Right atrium auricular region (tissue), 2 donors: ENCODE measurements at regions not wholly inside any gene's neighbourhood (a gene's known extent, or its start where the extent isn't known, plus 50 kb on each side); places are given as distances from the start of the nearest gene placed in this dataset.

ENCODE experiments used
- DNase-seq: peaks from one replicate; pipeline ENCODE4 v3.0.0-alpha.2; 2019; ENCODE audit warnings: low spot score
- H3K27ac ChIP-seq, 2 donors: fragments of 200-600 bp; sonication (generic); 1 replicate in 1 of 2; 2 replicates in 1 of 2; pipeline ENCODE4 v1.5.1; 2016 to 2019
- H3K27me3 ChIP-seq, 2 donors: fragments of 200-600 bp; sonication (generic); one replicate each; pipeline versions ENCODE4 v1.5.1 to v1.6.0; 2017 to 2019
- H3K36me3 ChIP-seq: fragments of 200-600 bp; sonication (generic); one replicate; pipeline ENCODE4 v1.5.1; 2016
- H3K4me1 ChIP-seq, 2 donors: fragments of 200-600 bp; sonication (generic); one replicate each; pipeline versions ENCODE4 v1.5.1 to v1.6.0; 2017 to 2019
- H3K4me3 ChIP-seq, 2 donors: fragments of 200-600 bp; sonication (generic); 1 replicate in 1 of 2; 2 replicates in 1 of 2; pipeline ENCODE4 v1.5.1; 2017 to 2019; ENCODE audit warnings: mild to moderate bottlenecking in 1 of 2, moderate library complexity in 1 of 2
- H3K9me3 ChIP-seq, 2 donors: fragments of 200-600 bp; sonication (generic); one replicate each; pipeline ENCODE4 v1.5.1; 2019
- CTCF ChIP-seq, 2 donors: fragments of 200-600 bp; sonication (generic); IDR thresholded peaks; one replicate each; pipeline ENCODE4 v1.5.1; 2019; ENCODE audit warnings: antibody characterized with exemption in 2 of 2

- no peak overlapping the region for H3K27ac ChIP-seq
Observed at GRCh38 chr2:140063356-140063755, 1283.2 kb upstream of the NXPH2 start.

GRCh38 chr2:140061240-140061639, 1281.0 kb upstream of the NXPH2 start:
- TF ChIP-seq CTCF (IDR thresholded peaks at IDR 0.05): no peak
- DNase-seq: no peak
- no peaks in the 10 kb centered on the region for H3K36me3 ChIP-seq
- no peak overlapping the region for H3K27ac ChIP-seq
- no peak overlapping the region for H3K4me3 ChIP-seq
- no peaks in the 10 kb centered on the region for H3K4me1 ChIP-seq
- no peaks in the 10 kb centered on the region for H3K27me3 ChIP-seq
- H3K9me3 ChIP-seq: no peaks in the 10 kb centered on the region

More at GRCh38 chr2:140063356-140063755, 1283.2 kb upstream of the NXPH2 start:
- H3K36me3 ChIP-seq: no peaks in the 10 kb centered on the region
- H3K4me1 ChIP-seq: no peaks in the 10 kb centered on the region
- TF ChIP-seq CTCF (IDR thresholded peaks at IDR 0.05): no peak
- no peaks in the 10 kb centered on the region for H3K27me3 ChIP-seq
- H3K9me3 ChIP-seq: no peaks in the 10 kb centered on the region
- no peak overlapping the region for H3K4me3 ChIP-seq
- no peak for DNase-seq

- no peak overlapping the region for H3K4me3 ChIP-seq
- no peaks in the 10 kb centered on the region for H3K27me3 ChIP-seq
- H3K4me1 ChIP-seq: no peaks in the 10 kb centered on the region
- H3K36me3 ChIP-seq: no peaks in the 10 kb centered on the region
- TF ChIP-seq CTCF (IDR thresholded peaks at IDR 0.05): no peak
- DNase-seq: no peak
- no peak overlapping the region for H3K27ac ChIP-seq
- H3K9me3 ChIP-seq: no peaks in the 10 kb centered on the region
Observed at GRCh38 chr2:140057928-140058327, 1277.7 kb upstream of the NXPH2 start.

GRCh38 chr2:140041811-140042210, 1261.6 kb upstream of the NXPH2 start:
- no peak overlapping the region for H3K27ac ChIP-seq
- no peaks in the 10 kb centered on the region for H3K27me3 ChIP-seq
- TF ChIP-seq CTCF (IDR thresholded peaks at IDR 0.05): no peak
- H3K36me3 ChIP-seq: no peaks in the 10 kb centered on the region
- H3K4me1 ChIP-seq: no peaks in the 10 kb centered on the region
- no peak overlapping the region for H3K4me3 ChIP-seq
- peaks cover 0 to under 1% of the 10 kb centered on the region in 2 donors for H3K9me3 ChIP-seq
- no peak for DNase-seq

- H3K4me3 ChIP-seq: no peak overlapping the region
- no peaks in the 10 kb centered on the region for H3K27me3 ChIP-seq
- H3K36me3 ChIP-seq: no peaks in the 10 kb centered on the region
- no peaks in the 10 kb centered on the region for H3K4me1 ChIP-seq
- no peak for DNase-seq
- H3K27ac ChIP-seq: no peak overlapping the region
- no peak for TF ChIP-seq CTCF (IDR thresholded peaks at IDR 0.05)
- H3K9me3 ChIP-seq: peaks cover 0 to 5% of the 10 kb centered on the region in 2 donors
Observed at GRCh38 chr2:140041239-140041638, 1261.0 kb upstream of the NXPH2 start.

GRCh38 chr2:140033638-140034037, 1253.4 kb upstream of the NXPH2 start:
- no peaks in the 10 kb centered on the region for H3K27me3 ChIP-seq
- DNase-seq: no peak
- peaks cover 0 to 5% of the 10 kb centered on the region in 2 donors for H3K9me3 ChIP-seq
- no peak overlapping the region for H3K27ac ChIP-seq
- no peak overlapping the region for H3K4me3 ChIP-seq
- no peaks in the 10 kb centered on the region for H3K36me3 ChIP-seq
- TF ChIP-seq CTCF (IDR thresholded peaks at IDR 0.05): no peak
- H3K4me1 ChIP-seq: no peaks in the 10 kb centered on the region
